ENCODE measurements at regions not wholly inside any gene's neighbourhood (a gene's known extent, or its start where the extent isn't known, plus 50 kb on each side); places are given as distances from the start of the nearest gene placed in this dataset.

- TF ChIP-seq, protein P1, sequence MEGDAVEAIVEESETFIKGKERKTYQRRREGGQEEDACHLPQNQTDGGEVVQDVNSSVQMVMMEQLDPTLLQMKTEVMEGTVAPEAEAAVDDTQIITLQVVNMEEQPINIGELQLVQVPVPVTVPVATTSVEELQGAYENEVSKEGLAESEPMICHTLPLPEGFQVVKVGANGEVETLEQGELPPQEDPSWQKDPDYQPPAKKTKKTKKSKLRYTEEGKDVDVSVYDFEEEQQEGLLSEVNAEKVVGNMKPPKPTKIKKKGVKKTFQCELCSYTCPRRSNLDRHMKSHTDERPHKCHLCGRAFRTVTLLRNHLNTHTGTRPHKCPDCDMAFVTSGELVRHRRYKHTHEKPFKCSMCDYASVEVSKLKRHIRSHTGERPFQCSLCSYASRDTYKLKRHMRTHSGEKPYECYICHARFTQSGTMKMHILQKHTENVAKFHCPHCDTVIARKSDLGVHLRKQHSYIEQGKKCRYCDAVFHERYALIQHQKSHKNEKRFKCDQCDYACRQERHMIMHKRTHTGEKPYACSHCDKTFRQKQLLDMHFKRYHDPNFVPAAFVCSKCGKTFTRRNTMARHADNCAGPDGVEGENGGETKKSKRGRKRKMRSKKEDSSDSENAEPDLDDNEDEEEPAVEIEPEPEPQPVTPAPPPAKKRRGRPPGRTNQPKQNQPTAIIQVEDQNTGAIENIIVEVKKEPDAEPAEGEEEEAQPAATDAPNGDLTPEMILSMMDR (IDR thresholded peaks at IDR 0.05; ENCODE audit: insufficient read depth, low read depth, low read length), result no peak
- no peak overlapping the region for H3K4me3 ChIP-seq (ENCODE audit: low read depth, low read length)
- DNase-seq (ENCODE audit: low read depth), result no peak
Observed at GRCh38 chr18:37871561-37871960, 306.0 kb upstream of the CELF4 start.

- no peak for DNase-seq (ENCODE audit: low read depth)
- no peak overlapping the region for H3K4me3 ChIP-seq (ENCODE audit: low read depth, low read length)
- TF ChIP-seq, protein P1 (IDR thresholded peaks at IDR 0.05; ENCODE audit: insufficient read depth, low read depth, low read length), result no peak
Observed at GRCh38 chr18:37869051-37869450, 303.5 kb upstream of the CELF4 start.

DNA sequence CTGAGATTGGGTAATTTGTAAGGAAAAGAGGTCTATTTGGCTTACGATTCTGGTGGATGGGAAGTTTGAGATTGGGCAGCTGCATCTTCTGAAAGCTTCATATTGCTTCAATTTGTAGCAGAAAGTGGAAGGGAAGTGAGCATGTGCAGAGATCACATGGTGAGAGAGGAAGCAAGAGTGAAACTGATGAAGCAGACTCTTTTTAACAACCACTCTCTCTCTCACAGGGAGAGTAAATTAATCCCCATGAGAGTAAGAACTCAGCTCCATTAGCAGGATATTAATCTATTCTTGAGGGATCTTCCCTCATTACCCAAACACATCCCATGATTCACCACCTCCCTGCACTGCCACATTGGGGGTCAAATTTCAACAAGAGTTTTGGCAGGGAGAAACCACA is 298.5 kb upstream of the CELF4 start:
- TF ChIP-seq, protein P1 (IDR thresholded peaks at IDR 0.05; ENCODE audit: insufficient read depth, low read depth, low read length), result no peak
- H3K4me3 ChIP-seq (ENCODE audit: low read depth, low read length), result no peak overlapping the region
- DNase-seq (ENCODE audit: low read depth), result no peak

DNA sequence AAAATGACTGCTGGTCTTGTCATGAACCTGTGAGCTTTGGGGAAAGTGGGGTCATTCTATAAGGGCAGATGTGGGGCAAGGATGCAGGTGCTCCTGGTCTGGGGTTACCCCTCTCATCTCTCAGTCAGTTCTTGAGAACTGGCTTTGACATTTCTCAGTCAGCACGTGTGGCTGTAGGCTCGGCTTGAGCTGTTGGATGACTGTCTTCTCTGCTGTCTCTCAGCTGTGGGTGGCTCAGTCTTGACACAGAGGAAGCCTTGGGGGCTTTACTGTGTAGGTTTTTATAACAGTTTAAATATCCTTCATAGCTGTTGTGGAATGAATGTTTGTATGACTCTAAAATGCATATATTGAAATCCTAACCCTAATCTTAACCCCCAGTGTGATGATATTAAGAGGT is 296.4 kb upstream of the CELF4 start:
- no peak overlapping the region for H3K4me3 ChIP-seq (ENCODE audit: low read depth, low read length)
- no peak for DNase-seq (ENCODE audit: low read depth)
- TF ChIP-seq, protein P1 (IDR thresholded peaks at IDR 0.05; ENCODE audit: insufficient read depth, low read depth, low read length), result no peak

DNA sequence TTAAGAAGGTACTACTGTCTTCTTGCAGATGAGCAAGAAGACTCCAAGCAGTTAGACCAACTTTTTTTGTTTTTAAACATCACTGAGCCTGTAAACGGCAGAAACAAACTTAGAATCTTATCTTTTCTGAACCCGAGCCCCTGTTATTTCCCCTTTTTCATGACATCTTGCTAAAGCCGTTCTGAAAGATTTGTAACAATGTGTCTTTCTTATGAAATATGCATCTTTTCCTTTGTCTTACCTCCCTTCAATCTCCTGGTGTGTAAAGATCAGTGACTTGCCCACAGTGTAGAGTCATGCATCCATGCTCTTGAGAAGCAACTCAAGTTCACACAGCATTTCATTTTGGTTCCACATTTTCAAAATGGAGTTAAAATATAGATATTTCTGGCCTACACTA is 288.8 kb upstream of the CELF4 start:
- no peak overlapping the region for H3K4me3 ChIP-seq (ENCODE audit: low read depth, low read length)
- TF ChIP-seq, protein P1 (IDR thresholded peaks at IDR 0.05; ENCODE audit: insufficient read depth, low read depth, low read length), result no peak
- DNase-seq (ENCODE audit: low read depth), result no peak

DNA sequence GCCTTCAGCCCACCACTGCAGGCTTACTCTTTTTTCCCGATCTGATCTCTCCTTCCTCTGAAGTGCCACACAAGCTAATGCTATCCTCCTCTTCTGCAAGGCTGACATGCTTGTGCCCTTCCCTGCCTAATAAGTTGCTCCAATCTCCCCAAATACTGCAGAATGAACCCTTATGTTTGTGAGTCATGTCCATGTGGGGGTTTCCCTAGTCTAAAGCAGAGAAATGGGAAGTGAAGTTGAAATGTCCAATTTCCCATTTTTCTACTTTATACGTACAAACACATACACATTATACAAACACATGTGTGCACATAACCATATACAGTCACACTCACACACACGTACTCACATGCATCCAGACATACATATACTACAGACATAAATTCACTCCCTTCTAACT is 288.1 kb upstream of the CELF4 start:
- no peak overlapping the region for H3K4me3 ChIP-seq (ENCODE audit: low read depth, low read length)
- TF ChIP-seq, protein P1 (IDR thresholded peaks at IDR 0.05; ENCODE audit: insufficient read depth, low read depth, low read length), result no peak
- DNase-seq (ENCODE audit: low read depth), result no peak

- H3K4me3 ChIP-seq (ENCODE audit: low read depth, low read length), result no peak overlapping the region
- TF ChIP-seq, protein P1 (IDR thresholded peaks at IDR 0.05; ENCODE audit: insufficient read depth, low read depth, low read length), result no peak
- no peak for DNase-seq (ENCODE audit: low read depth)
Observed at GRCh38 chr18:37852464-37852863, 286.9 kb upstream of the CELF4 start.

Measured in fibroblast of villous mesenchyme (primary cell).